ENCODE measurements at regions not wholly inside any gene's neighbourhood (a gene's known extent, or its start where the extent isn't known, plus 50 kb on each side); places are given as distances from the start of the nearest gene placed in this dataset.

GRCh38 chrY:8329431-8329830 lies 1007.8 kb upstream of the TSPY4 start:
- no peak for TF ChIP-seq CTCF (IDR thresholded peaks at IDR 0.05 in 4 of 5, conservative IDR thresholded peaks at IDR 0.05 in 1 of 5)
- no peak for TF ChIP-seq POLR2A (IDR thresholded peaks at IDR 0.05)

Data from gastrocnemius medialis (tissue), 4 donors.